ENCODE measurements at regions not wholly inside any gene's neighbourhood (a gene's known extent, or its start where the extent isn't known, plus 50 kb on each side); places are given as distances from the start of the nearest gene placed in this dataset.

GRCh38 chr2:223701761-223702160 lies 99.6 kb upstream of the SCG2 start:
- intact Hi-C loops (cut with DNase I) = no loop called here
- Histone ChIP-seq H3K4me1 (no peaks in the 10 kb centered on the region), H3K36me3 (no peaks in the 10 kb centered on the region), H3K9me3 (no peaks in the 10 kb centered on the region), H3K27me3 (no peaks in the 10 kb centered on the region), H3K4me3 (no peak overlapping the region), H3K27ac (no peak overlapping the region)
- TF ChIP-seq CTCF (IDR thresholded peaks at IDR 0.05) = no peak
- ATAC-seq (no peak), DNase-seq (no peak)

- Histone ChIP-seq H3K4me3 (no peak overlapping the region), H3K4me1 (no peaks in the 10 kb centered on the region), H3K9me3 (no peaks in the 10 kb centered on the region), H3K36me3 (no peaks in the 10 kb centered on the region), H3K27me3 (no peaks in the 10 kb centered on the region), H3K27ac (no peak overlapping the region)
- intact Hi-C loops (cut with DNase I) = no loop called here
- no peak for TF ChIP-seq CTCF (IDR thresholded peaks at IDR 0.05)
- DNase-seq (no peak), ATAC-seq (no peak)
Measured at GRCh38 chr2:223700221-223700620, 98.1 kb upstream of the SCG2 start.

GRCh38 chr2:223697892-223698645 lies 95.9 kb upstream of the SCG2 start:
- intact Hi-C loops (cut with DNase I) = no loop called here
- H3K36me3 ChIP-seq = no peaks in the 10 kb centered on the region
- H3K27me3 ChIP-seq = no peaks in the 10 kb centered on the region
- H3K27ac ChIP-seq = no peak overlapping the region
- DNase-seq (no peak), ATAC-seq (no peak)
- H3K9me3 ChIP-seq = no peaks in the 10 kb centered on the region
- H3K4me1 ChIP-seq = no peaks in the 10 kb centered on the region
- no peak overlapping the region for H3K4me3 ChIP-seq
- TF ChIP-seq CTCF (IDR thresholded peaks at IDR 0.05) = no peak

- Histone ChIP-seq H3K27me3 (no peaks in the 10 kb centered on the region), H3K27ac (no peak overlapping the region), H3K4me1 (no peaks in the 10 kb centered on the region), H3K9me3 (no peaks in the 10 kb centered on the region), H3K36me3 (no peaks in the 10 kb centered on the region), H3K4me3 (no peak overlapping the region)
- ATAC-seq (no peak), DNase-seq (no peak)
- intact Hi-C loops (cut with DNase I) = no loop called here
- no peak for TF ChIP-seq CTCF (IDR thresholded peaks at IDR 0.05)
Measured at GRCh38 chr2:223697316-223697891, 95.2 kb upstream of the SCG2 start.

GRCh38 chr2:223696719-223697118 lies 94.6 kb upstream of the SCG2 start:
- ATAC-seq (peak; percentile 93), DNase-seq (no peak)
- Histone ChIP-seq H3K27me3 (no peaks in the 10 kb centered on the region), H3K36me3 (no peaks in the 10 kb centered on the region), H3K4me1 (no peaks in the 10 kb centered on the region), H3K9me3 (no peaks in the 10 kb centered on the region), H3K27ac (no peak overlapping the region), H3K4me3 (no peak overlapping the region)
- TF ChIP-seq CTCF (IDR thresholded peaks at IDR 0.05) = no peak
- intact Hi-C loops (cut with DNase I) = no loop called here

Data from left lung (tissue), 4 donors.